ENCODE measurements at regions not wholly inside any gene's neighbourhood (a gene's known extent, or its start where the extent isn't known, plus 50 kb on each side); places are given as distances from the start of the nearest gene placed in this dataset.

DNA sequence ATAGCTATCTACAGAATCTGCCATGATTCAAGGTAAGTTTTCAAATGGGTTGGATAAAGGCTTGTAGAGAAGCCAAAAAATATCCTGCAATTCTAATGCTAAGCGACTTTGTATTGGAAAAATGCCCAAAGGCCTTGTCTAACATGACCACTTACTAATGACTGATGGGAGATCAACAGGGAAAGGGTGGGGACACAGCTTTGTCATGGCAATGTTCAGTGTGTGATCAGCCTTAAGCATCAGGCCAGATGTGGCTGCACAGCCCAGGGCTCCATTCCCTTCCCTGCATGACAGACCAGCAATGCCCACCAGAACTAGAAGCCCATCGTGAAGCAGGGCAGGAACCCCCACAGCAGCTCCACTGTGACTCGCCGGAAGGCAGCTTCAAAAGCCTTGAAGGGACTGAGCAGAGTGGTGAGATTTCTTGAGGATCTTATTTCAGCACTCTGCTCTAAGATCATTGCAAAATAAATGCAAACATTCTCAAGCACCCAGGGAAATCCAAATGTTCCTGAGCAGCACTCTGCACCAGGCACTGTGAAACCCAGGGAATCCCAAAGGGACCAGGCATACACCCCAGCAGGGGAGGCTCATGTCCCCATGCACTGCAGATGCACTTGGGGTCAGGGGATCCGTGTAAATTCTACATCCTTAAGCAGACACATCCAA is 517.9 kb upstream of the SMIM21 start:
- DNase-seq (no peak), ATAC-seq (no peak)
- Histone ChIP-seq H3K4me3 (ENCODE audit: low read length) (no peak overlapping the region), H3K9me3 (ENCODE audit: control insufficient read depth, low read length) (peaks cover 2% of the 10 kb centered on the region), H3K27ac (ENCODE audit: low read length) (no peak overlapping the region), H3K4me1 (ENCODE audit: control insufficient read depth, insufficient read depth, low read length) (no peaks in the 10 kb centered on the region), H3K27me3 (ENCODE audit: control insufficient read depth, insufficient read depth) (no peaks in the 10 kb centered on the region)
- WGBS = 79% methylated on average over 5 of the region's 5 CpGs
- intact Hi-C loops (cut with DNase I) = no loop called here

- no peaks in the 10 kb centered on the region for H3K9me3 ChIP-seq (ENCODE audit: control insufficient read depth, low read length)
- no peak overlapping the region for H3K4me3 ChIP-seq (ENCODE audit: low read length)
- no peak overlapping the region for H3K27ac ChIP-seq (ENCODE audit: low read length)
- ATAC-seq (no peak), DNase-seq (no peak)
- WGBS = 35% methylated on average over 2 of the region's 2 CpGs
- H3K27me3 ChIP-seq (ENCODE audit: control insufficient read depth, insufficient read depth) = no peaks in the 10 kb centered on the region
- H3K4me1 ChIP-seq (ENCODE audit: control insufficient read depth, insufficient read depth, low read length) = no peaks in the 10 kb centered on the region
- intact Hi-C loops (cut with DNase I) = no loop called here
These were observed 509.8 kb upstream of the SMIM21 start for GRCh38 chr18:75937306-75937705.

DNA sequence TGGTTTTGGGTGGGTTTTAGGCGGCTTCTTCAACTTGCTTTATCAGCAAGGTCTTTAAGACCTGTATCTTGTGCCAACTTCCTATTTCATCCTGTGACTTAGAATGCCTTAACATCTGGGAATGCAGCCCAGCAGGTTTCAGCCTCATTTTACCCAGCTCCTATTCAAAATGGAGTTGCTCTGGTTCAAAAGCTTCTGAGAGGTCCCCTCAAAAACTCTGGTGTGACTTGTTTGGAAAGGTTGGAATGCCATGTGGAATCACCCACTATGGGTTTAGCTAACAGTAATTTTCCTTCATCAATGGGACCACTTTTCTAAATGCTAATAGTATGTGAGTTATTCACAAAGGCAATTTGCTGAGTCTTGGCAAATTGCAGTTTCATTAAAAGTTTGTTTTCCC is 509.4 kb upstream of the SMIM21 start:
- ATAC-seq = no peak
- intact Hi-C loops (cut with DNase I) = no loop called here
- Histone ChIP-seq H3K4me1 (ENCODE audit: control insufficient read depth, insufficient read depth, low read length) (no peaks in the 10 kb centered on the region), H3K27me3 (ENCODE audit: control insufficient read depth, insufficient read depth) (no peaks in the 10 kb centered on the region), H3K27ac (ENCODE audit: low read length) (no peak overlapping the region), H3K9me3 (ENCODE audit: control insufficient read depth, low read length) (no peaks in the 10 kb centered on the region), H3K4me3 (ENCODE audit: low read length) (no peak overlapping the region)
- no peak for DNase-seq
- WGBS = 92% methylated on average over 1 of the region's 1 CpG

GRCh38 chr18:75931079-75931478 is 503.6 kb upstream of the SMIM21 start:
- Histone ChIP-seq H3K4me1 (ENCODE audit: control insufficient read depth, insufficient read depth, low read length) (no peaks in the 10 kb centered on the region), H3K27me3 (ENCODE audit: control insufficient read depth, insufficient read depth) (no peaks in the 10 kb centered on the region), H3K4me3 (ENCODE audit: low read length) (no peak overlapping the region), H3K27ac (ENCODE audit: low read length) (no peak overlapping the region), H3K9me3 (ENCODE audit: control insufficient read depth, low read length) (no peaks in the 10 kb centered on the region)
- intact Hi-C loops (cut with DNase I) = no loop called here
- no peak for DNase-seq
- 65% methylated on average over 2 of the region's 2 CpGs for WGBS
- ATAC-seq = no peak

- intact Hi-C loops (cut with DNase I) = no loop called here
- DNase-seq (no peak), ATAC-seq (no peak)
- Histone ChIP-seq H3K4me1 (ENCODE audit: control insufficient read depth, insufficient read depth, low read length) (no peaks in the 10 kb centered on the region), H3K9me3 (ENCODE audit: control insufficient read depth, low read length) (no peaks in the 10 kb centered on the region), H3K27ac (ENCODE audit: low read length) (no peak overlapping the region), H3K4me3 (ENCODE audit: low read length) (no peak overlapping the region), H3K27me3 (ENCODE audit: control insufficient read depth, insufficient read depth) (no peaks in the 10 kb centered on the region)
- 82% methylated on average over 2 of the region's 2 CpGs for WGBS
These were observed 501.2 kb upstream of the SMIM21 start for GRCh38 chr18:75928706-75929105.

GRCh38 chr18:75927791-75928190 is 500.3 kb upstream of the SMIM21 start:
- Histone ChIP-seq H3K27me3 (ENCODE audit: control insufficient read depth, insufficient read depth) (no peaks in the 10 kb centered on the region), H3K4me3 (ENCODE audit: low read length) (no peak overlapping the region), H3K27ac (ENCODE audit: low read length) (no peak overlapping the region), H3K9me3 (ENCODE audit: control insufficient read depth, low read length) (no peaks in the 10 kb centered on the region), H3K4me1 (ENCODE audit: control insufficient read depth, insufficient read depth, low read length) (no peaks in the 10 kb centered on the region)
- ATAC-seq (no peak), DNase-seq (no peak)
- intact Hi-C loops (cut with DNase I) = no loop called here
- 59% methylated on average over 5 of the region's 5 CpGs for WGBS

DNA sequence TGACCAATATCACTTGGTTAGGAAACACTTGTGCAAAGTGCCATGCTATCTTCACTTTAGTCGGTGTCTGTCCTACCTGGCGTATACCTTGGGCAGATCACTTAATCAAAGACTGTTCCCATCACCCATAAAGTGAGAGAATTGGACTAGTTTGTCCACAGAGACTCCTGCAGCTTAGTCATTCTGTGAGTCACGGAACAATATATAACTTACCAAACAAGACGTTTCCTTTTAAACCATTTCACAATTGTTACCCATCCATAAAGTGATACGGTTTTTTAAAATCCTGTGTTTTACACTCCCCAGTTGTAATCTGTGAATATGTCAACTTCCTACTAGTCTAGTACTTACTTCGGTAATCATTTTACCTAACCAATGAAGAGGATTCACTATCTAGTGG is 499.3 kb upstream of the SMIM21 start:
- 91% methylated on average over 6 of the region's 6 CpGs for WGBS
- ATAC-seq (no peak), DNase-seq (no peak)
- Histone ChIP-seq H3K27me3 (ENCODE audit: control insufficient read depth, insufficient read depth) (no peaks in the 10 kb centered on the region), H3K4me3 (ENCODE audit: low read length) (no peak overlapping the region), H3K27ac (ENCODE audit: low read length) (no peak overlapping the region), H3K4me1 (ENCODE audit: control insufficient read depth, insufficient read depth, low read length) (no peaks in the 10 kb centered on the region), H3K9me3 (ENCODE audit: control insufficient read depth, low read length) (no peaks in the 10 kb centered on the region)
- intact Hi-C loops (cut with DNase I) = no loop called here

DNA sequence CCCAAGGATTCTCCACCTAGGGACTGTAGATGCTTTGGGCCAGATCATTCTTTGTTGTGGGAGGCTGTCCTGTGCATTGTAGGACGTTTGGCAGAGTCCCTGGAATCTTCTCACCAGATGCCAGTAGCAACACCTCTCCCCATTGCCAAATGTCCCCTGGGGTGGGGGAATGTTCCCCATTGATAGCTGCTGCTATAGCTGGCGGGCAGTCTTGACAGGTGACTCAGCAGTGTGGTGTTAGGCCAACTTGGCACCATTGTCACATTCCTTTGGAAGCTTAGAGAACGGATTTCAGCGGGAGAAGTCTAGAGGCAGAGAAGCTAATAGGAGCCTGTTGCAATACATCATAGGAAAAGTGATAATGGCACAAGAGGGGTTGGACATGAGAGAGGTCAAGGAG is 495.7 kb upstream of the SMIM21 start:
- DNase-seq (peak; percentile 77 to 81 (median 81)), ATAC-seq (peak; percentile 98)
- Histone ChIP-seq H3K27me3 (ENCODE audit: control insufficient read depth, insufficient read depth) (no peaks in the 10 kb centered on the region), H3K27ac (ENCODE audit: low read length) (peak overlapping the region; percentile 46), H3K4me1 (ENCODE audit: control insufficient read depth, insufficient read depth, low read length) (no peaks in the 10 kb centered on the region), H3K4me3 (ENCODE audit: low read length) (no peak overlapping the region), H3K9me3 (ENCODE audit: control insufficient read depth, low read length) (no peaks in the 10 kb centered on the region)
- intact Hi-C loops (cut with DNase I) = no loop called here
- 24% methylated on average over 4 of the region's 4 CpGs for WGBS

- H3K4me1 ChIP-seq (ENCODE audit: control insufficient read depth, insufficient read depth, low read length) = no peaks in the 10 kb centered on the region
- WGBS = 28% methylated on average over 18 of the region's 18 CpGs
- intact Hi-C loops (cut with DNase I) = no loop called here
- DNase-seq (no peak), ATAC-seq (peak in 1 of 2 donors; percentile 27)
- H3K9me3 ChIP-seq (ENCODE audit: control insufficient read depth, low read length) = no peaks in the 10 kb centered on the region
- no peak overlapping the region for H3K27ac ChIP-seq (ENCODE audit: low read length)
- H3K27me3 ChIP-seq (ENCODE audit: control insufficient read depth, insufficient read depth) = no peaks in the 10 kb centered on the region
- H3K4me3 ChIP-seq (ENCODE audit: low read length) = peak overlapping the region; percentile 46
These were observed 489.1 kb upstream of the SMIM21 start for GRCh38 chr18:75916624-75916982.

DNA sequence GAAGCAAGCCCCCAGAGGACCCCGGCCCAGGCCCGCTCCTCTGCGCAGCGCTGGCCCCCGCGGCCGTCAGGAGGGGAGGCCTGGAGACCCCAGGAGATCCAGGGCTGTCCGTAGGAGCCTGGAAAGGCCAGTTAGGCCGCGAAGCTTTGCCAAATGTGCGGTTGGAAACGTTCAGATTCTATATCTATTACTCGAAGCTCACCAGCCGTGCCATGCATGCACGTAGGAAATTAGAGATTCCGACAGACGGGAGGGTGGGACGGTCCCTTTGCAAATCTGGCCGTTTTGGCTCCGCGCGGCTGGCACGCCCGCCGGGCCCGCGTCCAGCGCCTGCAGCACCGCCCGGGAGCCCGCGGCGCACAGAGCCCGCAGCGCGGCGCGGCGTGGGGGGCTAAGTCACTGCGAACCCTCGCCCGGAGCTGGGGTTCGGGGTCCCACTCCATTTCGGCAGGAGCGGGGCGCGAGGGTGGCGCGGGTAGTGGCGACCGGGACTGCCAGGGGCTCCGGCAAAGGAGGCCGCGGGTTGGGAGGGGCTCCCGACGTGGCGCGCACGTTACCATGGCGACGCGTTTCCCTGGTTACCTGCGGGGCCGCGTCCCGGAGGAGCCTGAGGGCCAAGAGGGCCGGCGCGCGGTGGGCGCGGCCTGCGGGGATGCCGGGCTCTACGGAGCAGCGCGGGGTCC is 488.6 kb upstream of the SMIM21 start:
- peak; percentile 13 to 62 (median 61) for DNase-seq
- Histone ChIP-seq H3K27ac (ENCODE audit: low read length) (no peak overlapping the region), H3K4me1 (ENCODE audit: control insufficient read depth, insufficient read depth, low read length) (no peaks in the 10 kb centered on the region), H3K9me3 (ENCODE audit: control insufficient read depth, low read length) (no peaks in the 10 kb centered on the region), H3K4me3 (ENCODE audit: low read length) (peak overlapping the region; percentile 46), H3K27me3 (ENCODE audit: control insufficient read depth, insufficient read depth) (no peaks in the 10 kb centered on the region)
- peak; percentile 51 to 57 for ATAC-seq
- WGBS = 3% methylated on average over 77 of the region's 77 CpGs
- intact Hi-C loops (cut with DNase I) = no loop called here

DNA sequence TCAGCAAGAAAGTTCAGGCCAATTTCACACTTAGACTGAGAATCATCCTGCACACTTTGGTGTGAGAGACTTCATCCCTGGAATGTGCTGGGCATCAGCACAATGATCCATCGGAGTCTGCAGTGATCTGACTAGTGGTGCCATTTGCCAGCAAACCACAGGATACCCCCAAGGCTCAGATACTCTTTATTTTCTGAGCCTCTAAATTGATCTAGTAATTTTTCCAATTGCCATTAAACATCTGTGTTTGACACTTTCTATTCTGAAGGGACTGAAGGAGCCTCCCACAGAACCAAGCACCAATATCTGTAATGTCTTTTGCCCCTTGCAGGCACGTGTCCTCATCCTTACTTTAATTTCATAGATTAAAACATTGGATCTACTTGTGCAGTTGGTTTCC is 485.3 kb upstream of the SMIM21 start:
- DNase-seq (no peak), ATAC-seq (no peak)
- no peaks in the 10 kb centered on the region for H3K9me3 ChIP-seq (ENCODE audit: control insufficient read depth, low read length)
- intact Hi-C loops (cut with DNase I) = no loop called here
- no peak overlapping the region for H3K27ac ChIP-seq (ENCODE audit: low read length)
- WGBS = 40% methylated on average over 2 of the region's 2 CpGs
- no peaks in the 10 kb centered on the region for H3K27me3 ChIP-seq (ENCODE audit: control insufficient read depth, insufficient read depth)
- no peaks in the 10 kb centered on the region for H3K4me1 ChIP-seq (ENCODE audit: control insufficient read depth, insufficient read depth, low read length)
- no peak overlapping the region for H3K4me3 ChIP-seq (ENCODE audit: low read length)

DNA sequence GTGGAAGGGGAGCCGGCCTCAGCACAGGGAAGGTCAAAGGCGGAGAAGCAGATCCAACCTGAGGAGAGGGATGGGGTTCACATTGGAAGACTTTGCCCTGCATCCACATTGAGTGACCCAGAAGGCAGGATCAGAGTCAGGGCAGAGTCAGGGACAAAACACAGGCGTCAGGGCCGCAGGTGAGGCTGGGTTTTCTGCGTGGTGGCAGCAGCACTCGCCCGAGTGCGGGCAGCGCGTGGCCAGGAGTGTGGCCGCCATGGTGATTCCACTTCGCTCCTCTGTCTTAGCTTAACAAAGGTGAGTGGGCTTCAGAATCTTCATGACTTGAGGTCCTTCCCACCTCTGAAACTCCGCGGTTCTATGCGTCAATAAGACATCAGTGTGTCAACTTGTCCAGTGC is 476.9 kb upstream of the SMIM21 start:
- ATAC-seq = no peak

More for the DNA sequence above, 476.9 kb upstream of the SMIM21 start:
- Histone ChIP-seq H3K27me3 (ENCODE audit: control insufficient read depth, insufficient read depth) (no peaks in the 10 kb centered on the region), H3K27ac (ENCODE audit: low read length) (no peak overlapping the region), H3K4me3 (ENCODE audit: low read length) (no peak overlapping the region), H3K4me1 (ENCODE audit: control insufficient read depth, insufficient read depth, low read length) (no peaks in the 10 kb centered on the region), H3K9me3 (ENCODE audit: control insufficient read depth, low read length) (no peaks in the 10 kb centered on the region)
- intact Hi-C loops (cut with DNase I) = no loop called here
- 96% methylated on average over 15 of the region's 15 CpGs for WGBS
- no peak for DNase-seq

Measured in right cardiac atrium (tissue), 5 donors.